IMR-90 (cell line): ENCODE measurements at regions not wholly inside any gene's neighbourhood (a gene's known extent, or its start where the extent isn't known, plus 50 kb on each side); places are given as distances from the start of the nearest gene placed in this dataset.

ENCODE experiments used
- ATAC-seq: fragments of 200-7000 bp; cut with Tn5 transposase; 2 replicates; pipeline ENCODE4 v1.9.1; 2020; ENCODE audit warnings: low read depth, mild to moderate bottlenecking, moderate library complexity
- BruUV-seq: library from RNA; stranded (reverse); fragments of 400-500 nt; replicated peaks from 2 replicates; lab custom pipeline; 2021; lab: Mats Ljungman, UMichigan
- CTCF ChIA-PET: fragments of 300-600 bp; formaldehyde crosslinking; extraction: SDS; loops from one replicate; lab custom pipeline; 2021; ENCODE audit warnings: antibody characterized with exemption; lab: Yijun Ruan, JAX
- POLR2A ChIA-PET: fragments of 300-600 bp; sonication (Branson Sonifier 250); formaldehyde crosslinking; loops from one replicate; lab custom pipeline; 2022; ENCODE audit warnings: antibody characterized with exemption; ENCODE audit not compliant: unreplicated experiment; lab: Charles Lee
- DNase-seq: peaks from one replicate; pipeline ENCODE4 v3.0.0; 2013
- H2AFZ ChIP-seq: replicated peaks from 2 replicates; pipeline ENCODE3; 2013; ENCODE audit warnings: low read length, mild to moderate bottlenecking; ENCODE audit not compliant: poor library complexity
- H2AK5ac ChIP-seq: 2 replicates; pipeline ENCODE4 v1.6.1; 2013; ENCODE audit warnings: low read depth, low read length, inconsistent platforms
- H2AK9ac ChIP-seq: replicated peaks from 2 replicates; pipeline ENCODE3; 2013; ENCODE audit warnings: mild to moderate bottlenecking, low read depth, low read length, moderate library complexity; ENCODE audit not compliant: poor library complexity
- H2BK120ac ChIP-seq: 2 replicates; pipeline ENCODE4 v1.6.1; 2013; ENCODE audit warnings: low read depth, low read length, inconsistent platforms
- H2BK15ac ChIP-seq: 3 replicates; pipeline ENCODE4 v1.6.1; 2013; ENCODE audit warnings: low read depth, low read length, inconsistent platforms
- H2BK20ac ChIP-seq: 2 replicates; pipeline ENCODE4 v1.6.1; 2013; ENCODE audit warnings: low read depth, mild to moderate bottlenecking, inconsistent platforms, low read length, moderate library complexity
- H2BK5ac ChIP-seq: 2 replicates; pipeline ENCODE4 v1.6.1; 2013; ENCODE audit warnings: mild to moderate bottlenecking, low read depth, low read length, inconsistent platforms; ENCODE audit not compliant: poor library complexity, severe bottlenecking
- H3K14ac ChIP-seq: replicated peaks from 2 replicates; pipeline ENCODE4 v1.6.1; 2013; ENCODE audit warnings: low read depth, low read length, inconsistent platforms
- H3K18ac ChIP-seq: 2 replicates; pipeline ENCODE4 v1.6.1; 2013; ENCODE audit warnings: low read depth, low read length, control low read depth
- H3K23ac ChIP-seq: 2 replicates; pipeline ENCODE4 v1.6.1; 2013; ENCODE audit warnings: low read depth, low read length, inconsistent platforms
- H3K27ac ChIP-seq: 2 replicates; pipeline ENCODE4 v1.5.1; 2013; ENCODE audit warnings: mild to moderate bottlenecking, control low read depth, low read length; ENCODE audit not compliant: insufficient read depth
- H3K27me3 ChIP-seq: 2 replicates; pipeline ENCODE4 v1.6.1; 2013; ENCODE audit warnings: low read length; ENCODE audit not compliant: control insufficient read depth, insufficient read depth
- H3K36me3 ChIP-seq: 2 replicates; pipeline ENCODE4 v1.6.1; 2013; ENCODE audit warnings: low read length, mixed read lengths; ENCODE audit not compliant: control insufficient read depth, insufficient read depth
- H3K4ac ChIP-seq: 2 replicates; pipeline ENCODE4 v1.6.1; 2013; ENCODE audit warnings: low read depth, low read length, inconsistent platforms
- H3K4me1 ChIP-seq: 2 replicates; pipeline ENCODE4 v1.6.1; 2013; ENCODE audit warnings: low read length, mixed read lengths; ENCODE audit not compliant: control insufficient read depth, insufficient read depth
- H3K4me2 ChIP-seq: 2 replicates; pipeline ENCODE4 v1.6.1; 2013; ENCODE audit warnings: low read depth, mild to moderate bottlenecking, control low read depth, low read length, moderate library complexity
- H3K4me3 ChIP-seq: 2 replicates; pipeline ENCODE4 v1.5.1; 2013; ENCODE audit warnings: low read depth, mild to moderate bottlenecking, control low read depth, low read length, moderate library complexity; ENCODE audit not compliant: insufficient read depth
- H3K56ac ChIP-seq: 2 replicates; pipeline ENCODE4 v1.6.1; 2013; ENCODE audit warnings: low read length, inconsistent platforms; ENCODE audit not compliant: insufficient read depth; ENCODE audit errors: extremely low read depth
- H3K79me1 ChIP-seq, 2 experiments: 2 replicates each; pipeline ENCODE4 v1.6.1; 2013; ENCODE audit warnings: low read length in 2 of 2, inconsistent platforms in 1 of 2, low read depth in 1 of 2
- H3K9ac ChIP-seq: 2 replicates; pipeline ENCODE4 v1.6.1; 2013; ENCODE audit warnings: low read depth, low read length, control low read depth
- H3K9me1 ChIP-seq: 2 replicates; pipeline ENCODE4 v1.6.1; 2013; ENCODE audit warnings: low read length, inconsistent platforms; ENCODE audit not compliant: insufficient read depth
- H3K9me3 ChIP-seq: 2 replicates; pipeline ENCODE4 v1.6.1; 2013; ENCODE audit warnings: low read length; ENCODE audit not compliant: control insufficient read depth, insufficient read depth
- H4K20me1 ChIP-seq: 2 replicates; pipeline ENCODE4 v1.6.1; 2013; ENCODE audit warnings: low read length, inconsistent platforms; ENCODE audit not compliant: insufficient read depth
- H4K5ac ChIP-seq: 2 replicates; pipeline ENCODE4 v1.6.1; 2013; ENCODE audit warnings: mild to moderate bottlenecking, low read depth, low read length, control low read depth
- H4K8ac ChIP-seq, 2 experiments: 2 replicates each; pipeline ENCODE4 v1.6.1; 2013; ENCODE audit warnings: low read depth in 2 of 2, low read length in 2 of 2, control low read depth in 1 of 2, inconsistent platforms in 1 of 2
- H4K91ac ChIP-seq: 2 replicates; pipeline ENCODE4 v1.6.1; 2013; ENCODE audit warnings: low read depth, low read length, inconsistent platforms; ENCODE audit not compliant: insufficient read depth
- CEBPB ChIP-seq: IDR thresholded peaks from 2 replicates; pipeline ENCODE4 v1.6.1; 2012; ENCODE audit warnings: low read depth, low read length, improper control_type of control experiment
- CTCF ChIP-seq: conservative IDR thresholded peaks from 2 replicates; pipeline ENCODE4 v1.5.1; 2012; ENCODE audit warnings: mild to moderate bottlenecking, low read depth, low read length, improper control_type of control experiment
- MAZ ChIP-seq: IDR thresholded peaks from 2 replicates; pipeline ENCODE4 v1.6.1; 2012; ENCODE audit warnings: low read depth, mild to moderate bottlenecking, low read length, improper control_type of control experiment, moderate library complexity, borderline replicate concordance
- RAD21 ChIP-seq: IDR thresholded peaks from 2 replicates; pipeline ENCODE4 v1.6.1; 2012; ENCODE audit warnings: low read length, improper control_type of control experiment
- WGBS, 2 experiments: methylation state at CpG; one replicate each; pipeline versions ENCODE4 v1.1.5 to v1.1.7; 2013; ENCODE audit warnings: missing lambda C conversion rate in 2 of 2; ENCODE audit not compliant: insufficient read length in 1 of 2; ENCODE audit errors: extremely low coverage in 2 of 2; 5-methylcytosine and 5-hydroxymethylcytosine counted together
- dilution Hi-C: fragments of 300-500 bp; cut with HindIII; formaldehyde crosslinking; loops from one replicate; pipeline ENCODE4 v1.14.3; 2018; ENCODE audit warnings: low sequenced_read_pairs; ENCODE audit not compliant: unreplicated experiment
- in situ Hi-C: fragments of 300-500 bp; cut with MboI; formaldehyde crosslinking; loops from 3 replicates; pipeline ENCODE4 v1.14.3; 2019; ENCODE audit warnings: low sequenced_read_pairs, inconsistent platforms, mixed read lengths
- intact Hi-C: fragments of 100-400 bp; cut with micrococcal nuclease; formaldehyde crosslinking; loops from 2 replicates; pipeline ENCODE4 v1.10.0; 2022

- no peak overlapping the region for H3K27ac ChIP-seq
- ChIA-PET CTCF (no interaction called here), POLR2A (no interaction called here)
- no peaks in the 10 kb centered on the region for H3K36me3 ChIP-seq
- peak overlapping the region; percentile 41; the same call in 1 of the 2 replicates for H3K14ac ChIP-seq
- H4K20me1 ChIP-seq = no peaks in the 10 kb centered on the region
- H2BK15ac ChIP-seq = no peak overlapping the region
- H2BK5ac ChIP-seq = peak overlapping the region; percentile 92
- no peaks in the 10 kb centered on the region for H3K9me3 ChIP-seq
- H4K91ac ChIP-seq = no peak overlapping the region
- no peak overlapping the region for H3K23ac ChIP-seq
- H3K27me3 ChIP-seq = no peaks in the 10 kb centered on the region
- no peak overlapping the region for H2AFZ ChIP-seq
- no peak overlapping the region for H2AK9ac ChIP-seq
- H3K9ac ChIP-seq = no peak overlapping the region
- ATAC-seq (no peak), DNase-seq (no peak)
- no peak overlapping the region; the same call in 1 of the 2 replicates for H3K4me2 ChIP-seq
- H3K79me1 ChIP-seq = no peaks in the 10 kb centered on the region
- dilution Hi-C loops = no loop called here
- no TSS peak for BruUV-seq
- H2BK120ac ChIP-seq = peak overlapping the region; percentile 87
- peak overlapping the region; percentile 81; the same call in 1 of the 2 replicates for H4K5ac ChIP-seq
- H3K9me1 ChIP-seq = no peaks in the 10 kb centered on the region
- H3K56ac ChIP-seq = no peak overlapping the region
- no CpG with 5 or more reads among the region's 4 CpGs for WGBS, 2 experiments
- peak overlapping the region; percentile 70 for H2BK20ac ChIP-seq
- no peak overlapping the region for H3K4me3 ChIP-seq
- peak overlapping the region; percentile 98 for H3K18ac ChIP-seq
- peaks cover 5% of the 10 kb centered on the region; the same call in 1 of the 2 replicates for H3K4me1 ChIP-seq
- peak overlapping the region; percentile 71; the same call in 1 of the 2 replicates for H3K4ac ChIP-seq
- TF ChIP-seq RAD21 (no peak), CTCF (no peak), MAZ (no peak), CEBPB (no peak)
- intact Hi-C loops = loop anchor here (1.0 kb wide), 1 partner anchor 21 kb away; no protein-coding TSS in a partner anchor
- in situ Hi-C loops = no loop called here
- no peak overlapping the region for H2AK5ac ChIP-seq
- peak overlapping the region; percentile 23 to 89; a peak in 3 of 4 replicates for H4K8ac ChIP-seq
Observed at GRCh38 chr2:199160081-199160480, 297.7 kb downstream of the SATB2 start.
